HepG2 (cell line): ENCODE measurements at regions not wholly inside any gene's neighbourhood (a gene's known extent, or its start where the extent isn't known, plus 50 kb on each side); places are given as distances from the start of the nearest gene placed in this dataset.

Source experiments
- CEBPB ChIP-seq: IDR thresholded peaks from 2 replicates; pipeline ENCODE4 v1.6.1; 2011; ENCODE audit warnings: low read depth, low read length, improper control_type of control experiment, borderline replicate concordance
- MIXL1 ChIP-seq: IDR thresholded peaks from 2 replicates; pipeline ENCODE4 v1.6.1; 2016
- RNF2 ChIP-seq: fragments of 450-650 bp; conservative IDR thresholded peaks from 2 replicates; pipeline ENCODE4 v1.6.1; 2016; ENCODE audit warnings: low read depth
- SAFB2 ChIP-seq: sonication (generic); formaldehyde crosslinking; IDR thresholded peaks from 2 replicates; pipeline ENCODE4 v1.5.1; 2020; ENCODE audit warnings: missing genetic modification reagents, low read depth, mild to moderate bottlenecking, borderline replicate concordance
- SIN3A ChIP-seq: IDR thresholded peaks from 2 replicates; pipeline ENCODE4 v1.6.1; 2011; ENCODE audit warnings: low read depth, mild to moderate bottlenecking, control low read depth, low read length, borderline replicate concordance
- SMARCE1 ChIP-seq: fragments of 450-650 bp; IDR thresholded peaks from 2 replicates; pipeline ENCODE4 v1.6.1; 2017; ENCODE audit warnings: borderline replicate concordance
- ZNF510 ChIP-seq: sonication (generic); formaldehyde crosslinking; IDR thresholded peaks from 2 replicates; pipeline ENCODE4 v1.4.0; 2020; ENCODE audit warnings: low read depth, mild to moderate bottlenecking, missing genetic modification reagents
- ZSCAN20 ChIP-seq: sonication (generic); formaldehyde crosslinking; IDR thresholded peaks from 2 replicates; pipeline ENCODE4 v1.4.0; 2020; ENCODE audit warnings: missing genetic modification reagents, mild to moderate bottlenecking, borderline replicate concordance
- ZSCAN21 ChIP-seq: sonication (generic); formaldehyde crosslinking; IDR thresholded peaks from 2 replicates; pipeline ENCODE4 v1.8.0; 2022; ENCODE audit warnings: mild to moderate bottlenecking, missing genetic modification reagents, moderate library complexity, borderline replicate concordance
- TF ChIP-seq, protein P1 (sequence below): sonication (generic); formaldehyde crosslinking; IDR thresholded peaks from 2 replicates; pipeline ENCODE4 v1.8.0; 2022; ENCODE audit warnings: mild to moderate bottlenecking, missing genetic modification reagents, borderline replicate concordance
- TF ChIP-seq, protein P2 (sequence below): sonication (generic); formaldehyde crosslinking; IDR thresholded peaks from 2 replicates; pipeline ENCODE4 v1.8.0; 2022; ENCODE audit warnings: mild to moderate bottlenecking, missing genetic modification reagents
- TF ChIP-seq, protein P3 (sequence below): sonication (generic); formaldehyde crosslinking; IDR thresholded peaks from 2 replicates; pipeline ENCODE4 v1.5.0; 2020; ENCODE audit warnings: mild to moderate bottlenecking, missing genetic modification reagents, moderate library complexity

DNA sequence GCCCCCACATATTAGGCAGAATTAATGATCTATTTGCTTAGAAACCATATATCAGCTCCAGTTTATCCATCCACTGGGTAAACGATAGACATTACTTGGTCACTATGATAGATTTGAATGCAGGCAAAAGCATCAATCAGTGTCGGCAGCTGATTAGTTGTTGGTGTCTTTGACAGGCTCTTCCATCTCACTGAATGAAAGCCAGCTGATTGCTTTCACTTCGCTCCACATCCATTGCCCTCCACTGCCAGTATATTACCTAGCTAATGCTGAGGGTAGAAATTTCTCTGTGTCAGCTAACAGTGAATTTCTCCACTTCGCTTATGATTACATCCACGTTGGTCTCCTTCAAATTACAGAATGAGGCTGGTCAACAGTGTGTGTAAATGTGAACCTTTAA lies 821.3 kb upstream of the TYRP1 start:
- TF ChIP-seq MIXL1 (no peak), ZSCAN21 (no peak), RNF2 (no peak), SMARCE1 (no peak), SIN3A (no peak), ZNF510 (CRISPR knock-in tag) (no peak), CEBPB (no peak), SAFB2 (CRISPR knock-in tag) (no peak), ZSCAN20 (CRISPR knock-in tag) (no peak)
- TF ChIP-seq, protein P1, sequence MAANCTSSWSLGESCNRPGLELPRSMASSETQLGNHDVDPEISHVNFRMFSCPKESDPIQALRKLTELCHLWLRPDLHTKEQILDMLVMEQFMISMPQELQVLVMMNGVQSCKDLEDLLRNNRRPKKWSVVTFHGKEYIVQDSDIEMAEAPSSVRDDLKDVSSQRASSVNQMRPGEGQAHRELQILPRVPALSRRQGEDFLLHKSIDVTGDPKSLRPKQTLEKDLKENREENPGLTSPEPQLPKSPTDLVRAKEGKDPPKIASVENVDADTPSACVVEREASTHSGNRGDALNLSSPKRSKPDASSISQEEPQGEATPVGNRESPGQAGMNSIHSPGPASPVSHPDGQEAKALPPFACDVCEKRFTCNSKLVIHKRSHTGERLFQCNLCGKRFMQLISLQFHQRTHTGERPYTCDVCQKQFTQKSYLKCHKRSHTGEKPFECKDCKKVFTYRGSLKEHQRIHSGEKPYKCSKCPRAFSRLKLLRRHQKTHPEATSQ (CRISPR knock-in tag), result no peak
- TF ChIP-seq, protein P2, sequence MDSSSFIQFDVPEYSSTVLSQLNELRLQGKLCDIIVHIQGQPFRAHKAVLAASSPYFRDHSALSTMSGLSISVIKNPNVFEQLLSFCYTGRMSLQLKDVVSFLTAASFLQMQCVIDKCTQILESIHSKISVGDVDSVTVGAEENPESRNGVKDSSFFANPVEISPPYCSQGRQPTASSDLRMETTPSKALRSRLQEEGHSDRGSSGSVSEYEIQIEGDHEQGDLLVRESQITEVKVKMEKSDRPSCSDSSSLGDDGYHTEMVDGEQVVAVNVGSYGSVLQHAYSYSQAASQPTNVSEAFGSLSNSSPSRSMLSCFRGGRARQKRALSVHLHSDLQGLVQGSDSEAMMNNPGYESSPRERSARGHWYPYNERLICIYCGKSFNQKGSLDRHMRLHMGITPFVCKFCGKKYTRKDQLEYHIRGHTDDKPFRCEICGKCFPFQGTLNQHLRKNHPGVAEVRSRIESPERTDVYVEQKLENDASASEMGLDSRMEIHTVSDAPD (CRISPR knock-in tag), result no peak
- TF ChIP-seq, protein P3, sequence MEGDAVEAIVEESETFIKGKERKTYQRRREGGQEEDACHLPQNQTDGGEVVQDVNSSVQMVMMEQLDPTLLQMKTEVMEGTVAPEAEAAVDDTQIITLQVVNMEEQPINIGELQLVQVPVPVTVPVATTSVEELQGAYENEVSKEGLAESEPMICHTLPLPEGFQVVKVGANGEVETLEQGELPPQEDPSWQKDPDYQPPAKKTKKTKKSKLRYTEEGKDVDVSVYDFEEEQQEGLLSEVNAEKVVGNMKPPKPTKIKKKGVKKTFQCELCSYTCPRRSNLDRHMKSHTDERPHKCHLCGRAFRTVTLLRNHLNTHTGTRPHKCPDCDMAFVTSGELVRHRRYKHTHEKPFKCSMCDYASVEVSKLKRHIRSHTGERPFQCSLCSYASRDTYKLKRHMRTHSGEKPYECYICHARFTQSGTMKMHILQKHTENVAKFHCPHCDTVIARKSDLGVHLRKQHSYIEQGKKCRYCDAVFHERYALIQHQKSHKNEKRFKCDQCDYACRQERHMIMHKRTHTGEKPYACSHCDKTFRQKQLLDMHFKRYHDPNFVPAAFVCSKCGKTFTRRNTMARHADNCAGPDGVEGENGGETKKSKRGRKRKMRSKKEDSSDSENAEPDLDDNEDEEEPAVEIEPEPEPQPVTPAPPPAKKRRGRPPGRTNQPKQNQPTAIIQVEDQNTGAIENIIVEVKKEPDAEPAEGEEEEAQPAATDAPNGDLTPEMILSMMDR, result no peak
